ENCODE measurements at regions not wholly inside any gene's neighbourhood (a gene's known extent, or its start where the extent isn't known, plus 50 kb on each side); places are given as distances from the start of the nearest gene placed in this dataset.

GRCh38 chr17:77071925-77072490 lies 68.8 kb upstream of the SEC14L1 start:
- DNase-seq (ENCODE audit: extremely low spot score, unreplicated experiment): no peak
- Mint-ChIP-seq H3K4me1 (ENCODE audit: unreplicated experiment) (peaks cover 8% of the 10 kb centered on the region), H3K36me3 (ENCODE audit: unreplicated experiment) (no peaks in the 10 kb centered on the region), H3K9me3 (ENCODE audit: unreplicated experiment) (no peaks in the 10 kb centered on the region), H3K4me3 (ENCODE audit: unreplicated experiment) (no peak overlapping the region), H3K27ac (ENCODE audit: unreplicated experiment) (no peak overlapping the region), H3K27me3 (ENCODE audit: unreplicated experiment) (peaks cover 67% of the 10 kb centered on the region)
- TF ChIP-seq CTCF (IDR thresholded peaks at IDR 0.05): no peak

- no peak for DNase-seq (ENCODE audit: extremely low spot score, unreplicated experiment)
- peaks cover 66% of the 10 kb centered on the region for H3K27me3 Mint-ChIP-seq (ENCODE audit: unreplicated experiment)
- H3K36me3 Mint-ChIP-seq (ENCODE audit: unreplicated experiment): no peaks in the 10 kb centered on the region
- no peaks in the 10 kb centered on the region for H3K9me3 Mint-ChIP-seq (ENCODE audit: unreplicated experiment)
- TF ChIP-seq CTCF (IDR thresholded peaks at IDR 0.05): no peak
- peaks cover 8% of the 10 kb centered on the region for H3K4me1 Mint-ChIP-seq (ENCODE audit: unreplicated experiment)
- H3K4me3 Mint-ChIP-seq (ENCODE audit: unreplicated experiment): no peak overlapping the region
- no peak overlapping the region for H3K27ac Mint-ChIP-seq (ENCODE audit: unreplicated experiment)
These were observed 68.1 kb upstream of the SEC14L1 start for GRCh38 chr17:77072670-77073069.

GRCh38 chr17:77074681-77075080 lies 66.1 kb upstream of the SEC14L1 start:
- H3K27me3 Mint-ChIP-seq (ENCODE audit: unreplicated experiment): peaks cover 55% of the 10 kb centered on the region
- no peaks in the 10 kb centered on the region for H3K9me3 Mint-ChIP-seq (ENCODE audit: unreplicated experiment)
- no peak overlapping the region for H3K27ac Mint-ChIP-seq (ENCODE audit: unreplicated experiment)
- H3K4me3 Mint-ChIP-seq (ENCODE audit: unreplicated experiment): no peak overlapping the region
- TF ChIP-seq CTCF (IDR thresholded peaks at IDR 0.05): no peak
- no peak for DNase-seq (ENCODE audit: extremely low spot score, unreplicated experiment)
- H3K36me3 Mint-ChIP-seq (ENCODE audit: unreplicated experiment): no peaks in the 10 kb centered on the region
- peaks cover 8% of the 10 kb centered on the region for H3K4me1 Mint-ChIP-seq (ENCODE audit: unreplicated experiment)

- Mint-ChIP-seq H3K4me1 (ENCODE audit: unreplicated experiment) (peaks cover 8% of the 10 kb centered on the region), H3K4me3 (ENCODE audit: unreplicated experiment) (no peak overlapping the region), H3K27me3 (ENCODE audit: unreplicated experiment) (peaks cover 44% of the 10 kb centered on the region), H3K36me3 (ENCODE audit: unreplicated experiment) (no peaks in the 10 kb centered on the region), H3K9me3 (ENCODE audit: unreplicated experiment) (no peaks in the 10 kb centered on the region), H3K27ac (ENCODE audit: unreplicated experiment) (no peak overlapping the region)
- no peak for DNase-seq (ENCODE audit: extremely low spot score, unreplicated experiment)
- TF ChIP-seq CTCF (IDR thresholded peaks at IDR 0.05): no peak
These were observed 64.5 kb upstream of the SEC14L1 start for GRCh38 chr17:77076124-77076830.

GRCh38 chr17:77083531-77083930 lies 57.2 kb upstream of the SEC14L1 start:
- DNase-seq (ENCODE audit: extremely low spot score, unreplicated experiment): no peak
- peaks cover 9% of the 10 kb centered on the region for H3K4me1 Mint-ChIP-seq (ENCODE audit: unreplicated experiment)
- H3K36me3 Mint-ChIP-seq (ENCODE audit: unreplicated experiment): peaks cover under 1% of the 10 kb centered on the region
- H3K27me3 Mint-ChIP-seq (ENCODE audit: unreplicated experiment): peaks cover 5% of the 10 kb centered on the region
- no peak overlapping the region for H3K4me3 Mint-ChIP-seq (ENCODE audit: unreplicated experiment)
- TF ChIP-seq CTCF (IDR thresholded peaks at IDR 0.05): no peak
- H3K27ac Mint-ChIP-seq (ENCODE audit: unreplicated experiment): no peak overlapping the region
- H3K9me3 Mint-ChIP-seq (ENCODE audit: unreplicated experiment): no peaks in the 10 kb centered on the region

All from osteocyte (in vitro differentiated cells).